Non-pigmented ciliary epithelial cell (primary cell): ENCODE measurements at regions not wholly inside any gene's neighbourhood (a gene's known extent, or its start where the extent isn't known, plus 50 kb on each side); places are given as distances from the start of the nearest gene placed in this dataset.
A peak's percentile ranks its signal among the peaks of the same experiment; 100 is the strongest.

Experiments
- DNase-seq: peaks from one replicate; pipeline ENCODE4 v3.0.0-alpha.2; 2010; ENCODE audit warnings: low read depth

DNA sequence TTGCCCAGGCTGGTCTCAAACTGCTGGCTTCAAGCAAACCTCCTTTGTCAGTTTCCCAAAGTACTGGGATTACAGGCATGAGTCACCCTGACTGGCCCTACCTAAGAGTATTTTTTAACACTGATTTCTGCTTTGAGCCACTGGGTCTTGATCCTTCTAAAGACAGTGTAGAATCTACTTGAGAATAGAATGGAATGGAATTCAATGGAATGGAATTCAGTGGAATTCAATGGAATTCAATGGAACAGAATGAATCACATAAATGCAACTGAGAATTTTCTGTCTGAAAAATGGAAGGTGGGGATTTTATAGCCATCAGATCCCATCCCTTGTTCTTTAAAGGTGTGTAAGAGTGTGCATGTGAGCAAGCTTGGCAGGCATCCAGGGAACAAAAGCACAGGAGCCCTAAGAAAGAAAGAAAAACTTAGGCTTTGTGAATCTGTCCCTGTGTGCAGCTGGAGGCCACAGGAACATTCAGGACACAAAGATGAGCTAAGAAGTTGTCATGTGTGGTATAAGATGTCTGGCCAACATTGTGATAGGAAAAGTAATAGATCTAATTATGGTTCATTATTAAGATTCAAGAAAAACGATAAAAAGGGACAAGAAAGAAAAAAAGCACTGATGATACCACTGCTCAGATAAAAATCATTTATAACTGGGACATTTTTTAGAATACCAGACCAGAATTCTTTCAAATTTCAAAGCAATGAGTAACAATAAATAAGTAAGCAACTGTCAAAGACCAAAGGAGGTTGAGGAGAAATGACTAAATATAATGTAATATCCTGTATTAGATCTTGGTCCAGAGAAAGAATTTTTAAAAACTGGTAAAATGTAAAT, 681.0 kb upstream of the GJE1 start:
- peak; percentile 38 for DNase-seq

DNA sequence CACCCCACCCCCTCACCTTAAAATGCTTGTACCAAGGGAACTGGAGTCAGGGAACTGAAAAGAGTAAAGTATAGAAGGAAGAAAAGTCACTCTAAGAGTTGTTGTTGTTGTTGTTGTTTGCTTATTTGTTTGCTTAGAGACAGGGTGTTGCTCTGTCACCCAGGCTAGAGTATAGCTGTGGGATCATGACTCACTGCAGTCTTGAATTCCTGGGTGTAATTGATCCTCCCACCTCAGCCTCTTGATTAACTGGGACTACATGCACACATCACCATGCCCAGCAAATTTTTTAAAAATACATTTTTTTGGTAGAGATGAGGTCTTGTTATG, 681.6 kb upstream of the GJE1 start:
- no peak for DNase-seq

DNA sequence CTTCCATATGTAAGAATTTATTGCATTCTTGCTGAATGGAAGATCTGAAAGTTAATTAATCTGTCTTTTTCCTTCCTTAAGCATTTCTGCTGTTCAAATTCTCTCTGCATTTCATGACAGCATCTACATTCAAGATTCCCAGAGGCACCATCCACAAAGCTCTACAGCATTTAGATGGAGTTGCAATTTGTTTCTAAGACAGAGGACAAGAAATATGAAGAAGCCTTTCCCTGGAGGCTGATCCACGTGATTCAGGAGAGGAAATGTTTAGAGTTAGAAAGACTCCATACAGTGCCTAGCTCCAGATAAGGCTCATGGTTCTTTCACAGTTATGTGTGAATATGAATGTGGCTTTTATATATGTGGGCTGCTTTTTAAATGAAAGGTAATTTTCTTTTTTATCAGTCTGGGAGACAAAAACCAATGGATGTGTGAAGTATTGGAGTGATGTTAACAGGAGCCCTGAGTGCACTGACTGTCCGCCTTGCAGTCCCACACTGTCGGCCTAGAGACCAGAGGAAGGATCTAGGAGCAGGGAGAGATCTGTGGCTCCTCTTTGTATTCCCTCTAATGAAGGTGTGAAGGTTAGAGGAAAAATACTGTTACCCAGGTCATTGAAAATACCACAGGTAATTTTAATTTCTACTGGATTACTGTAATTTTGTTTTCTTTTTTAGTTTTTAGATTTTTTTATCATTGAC, 686.6 kb upstream of the GJE1 start:
- DNase-seq = no peak

DNA sequence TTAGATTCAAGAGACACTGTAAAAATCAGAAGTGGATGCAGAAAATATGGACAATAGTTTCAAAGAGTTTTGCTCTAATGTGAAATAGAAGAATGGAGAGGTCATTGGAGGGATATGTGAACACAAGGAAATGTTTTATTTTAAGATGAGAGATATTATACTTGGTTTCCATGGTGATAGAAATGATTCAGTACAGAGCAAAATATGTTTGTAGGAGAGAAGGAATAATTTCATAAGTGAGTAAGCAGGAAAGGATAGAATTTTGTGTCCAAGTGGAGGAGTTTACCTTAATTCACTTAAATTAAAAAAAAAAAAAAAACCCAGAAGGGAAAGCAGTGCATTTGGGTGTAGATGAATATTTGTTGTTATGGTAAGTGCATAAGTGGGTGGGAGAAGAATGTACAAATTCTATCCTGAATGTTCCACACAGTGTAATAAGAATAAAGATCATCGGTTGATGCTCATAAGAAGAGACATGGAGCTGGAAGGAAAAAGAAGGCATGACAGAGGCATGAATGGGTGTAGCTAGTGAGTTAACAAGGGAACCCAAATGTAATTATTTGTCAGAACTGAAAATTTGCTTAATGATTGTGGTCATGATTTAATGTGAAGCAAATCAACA, 688.9 kb upstream of the GJE1 start:
- no peak for DNase-seq

GRCh38 chr6:141443032-141443431, 689.7 kb upstream of the GJE1 start:
- no peak for DNase-seq

GRCh38 chr6:141439513-141439912, 693.2 kb upstream of the GJE1 start:
- no peak for DNase-seq

DNA sequence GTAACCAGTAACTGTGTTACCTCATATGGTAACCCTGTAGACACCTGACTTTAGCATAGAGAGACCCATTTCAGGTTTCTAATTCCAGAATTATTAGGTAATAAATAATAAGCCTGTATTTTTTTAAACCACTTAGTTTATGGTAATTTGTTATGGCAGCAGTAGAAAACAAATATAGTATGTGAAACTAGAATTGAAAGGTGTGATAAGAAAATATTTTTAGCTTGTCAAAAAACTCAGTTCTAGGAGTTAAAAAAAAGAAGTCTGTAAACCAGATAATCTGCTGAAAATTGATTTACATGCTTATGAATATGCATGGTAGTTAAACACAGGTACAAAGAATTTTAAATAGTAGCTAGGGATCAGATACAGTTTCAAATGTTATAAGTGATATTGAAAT, 695.0 kb upstream of the GJE1 start:
- no peak for DNase-seq

DNA sequence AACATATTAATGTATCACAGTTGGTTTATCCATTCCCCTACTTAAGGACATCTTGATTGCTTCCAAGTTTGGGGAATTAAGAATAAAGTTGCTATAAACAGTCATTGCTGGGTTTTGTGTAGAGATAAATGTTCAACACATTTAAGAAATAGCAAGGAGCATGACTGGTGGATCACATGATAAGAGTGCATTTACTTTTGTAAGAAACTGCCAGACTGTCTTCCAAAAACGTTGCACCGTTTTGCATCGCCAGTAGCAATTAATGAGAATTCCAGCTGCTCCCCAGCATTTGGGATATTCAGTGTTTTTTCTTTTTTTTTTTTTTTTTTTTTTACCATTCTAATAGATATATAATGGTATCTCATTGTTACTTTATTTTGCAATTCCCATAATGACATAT, 695.7 kb upstream of the GJE1 start:
- DNase-seq = no peak

DNA sequence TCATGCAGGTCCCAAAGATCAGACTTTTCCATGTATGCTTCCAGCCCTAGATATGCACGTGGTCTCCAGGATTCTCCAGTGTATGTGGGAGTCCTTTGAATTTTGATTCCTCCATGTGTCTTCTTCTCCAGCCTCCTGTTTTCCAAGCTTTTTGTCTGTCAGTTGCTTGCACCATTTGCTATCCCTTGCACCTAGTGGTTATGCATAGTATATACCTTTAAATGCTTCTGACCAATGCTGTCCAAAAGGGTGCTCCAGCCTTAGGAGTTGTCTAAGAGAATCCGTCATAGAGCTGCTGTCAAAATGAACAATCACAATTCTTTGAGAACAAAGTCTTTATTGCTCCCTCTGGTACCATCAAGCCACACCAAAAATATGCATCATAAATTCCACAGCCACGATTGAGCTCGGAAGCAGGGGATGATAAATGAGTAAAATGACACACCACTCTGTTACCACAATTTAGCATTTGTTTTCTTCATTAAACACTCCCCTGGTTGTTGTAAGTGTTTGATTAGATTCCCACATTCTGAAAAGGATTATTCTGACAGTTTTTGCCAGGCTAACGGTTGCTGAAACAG, 706.2 kb upstream of the GJE1 start:
- DNase-seq = no peak

- DNase-seq = peak; percentile 61
Observed at GRCh38 chr6:141421378-141421777, 711.3 kb upstream of the GJE1 start.

DNA sequence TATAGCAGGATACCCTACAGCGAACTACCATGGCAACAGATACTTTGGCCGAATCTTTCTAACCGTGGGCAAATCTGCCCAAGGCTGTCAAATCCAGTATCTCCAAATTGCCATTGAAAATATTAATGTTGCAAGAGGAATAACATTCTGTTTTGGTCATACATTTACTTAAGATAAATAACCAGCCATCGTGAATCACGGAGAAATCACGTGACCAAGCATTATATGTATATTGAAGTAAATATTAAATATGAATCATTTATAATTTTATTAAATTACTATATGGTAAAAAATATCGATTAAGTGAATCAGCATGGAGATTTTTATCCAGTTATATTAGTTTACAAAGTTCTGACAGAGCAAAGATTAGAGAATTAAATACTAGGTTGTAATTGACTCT, 714.6 kb upstream of the GJE1 start:
- no peak for DNase-seq

DNA sequence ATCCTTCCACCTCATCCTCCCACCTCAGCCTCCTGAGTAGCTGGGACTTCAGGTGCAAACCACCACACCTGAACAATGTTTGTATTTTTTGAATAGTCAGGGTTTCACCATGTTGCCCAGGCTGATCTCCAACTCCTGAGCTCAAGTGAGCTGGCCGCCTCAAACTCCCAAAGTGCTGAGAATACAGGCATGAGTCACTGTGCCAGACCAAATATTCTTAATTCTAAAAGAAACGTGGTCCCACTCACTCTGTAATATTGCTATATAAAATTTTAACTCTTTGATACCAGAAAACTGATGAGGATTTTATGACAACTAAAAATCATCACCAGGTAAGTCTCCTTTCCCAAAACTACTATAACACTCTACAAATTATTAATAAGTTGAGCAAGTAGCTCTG, 716.8 kb upstream of the GJE1 start:
- no peak for DNase-seq

GRCh38 chr6:141413196-141413595, 719.5 kb upstream of the GJE1 start:
- DNase-seq = no peak

GRCh38 chr6:141406761-141407160, 726.0 kb upstream of the GJE1 start:
- no peak for DNase-seq

GRCh38 chr6:141403827-141404226, 728.9 kb upstream of the GJE1 start:
- no peak for DNase-seq

DNA sequence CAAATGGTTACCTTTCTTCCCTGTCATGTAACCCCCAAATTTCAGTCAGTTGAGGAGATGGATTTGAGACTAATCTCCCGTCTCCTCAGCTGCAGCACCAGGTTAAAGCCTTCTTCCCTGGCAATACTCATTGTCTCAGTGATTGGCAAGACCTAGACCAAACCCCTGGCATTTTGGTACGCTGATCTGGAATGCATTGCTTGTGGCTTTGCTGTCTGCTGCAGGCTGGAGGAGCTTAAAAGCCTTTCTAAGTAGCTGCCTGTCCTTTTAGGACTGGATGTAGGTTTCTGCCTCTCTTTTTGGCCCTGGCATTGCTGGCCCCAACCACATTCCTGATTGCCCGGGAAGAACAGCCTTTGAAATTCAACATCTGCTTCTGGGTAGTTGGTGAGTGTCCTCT, 729.6 kb upstream of the GJE1 start:
- DNase-seq = no peak

DNA sequence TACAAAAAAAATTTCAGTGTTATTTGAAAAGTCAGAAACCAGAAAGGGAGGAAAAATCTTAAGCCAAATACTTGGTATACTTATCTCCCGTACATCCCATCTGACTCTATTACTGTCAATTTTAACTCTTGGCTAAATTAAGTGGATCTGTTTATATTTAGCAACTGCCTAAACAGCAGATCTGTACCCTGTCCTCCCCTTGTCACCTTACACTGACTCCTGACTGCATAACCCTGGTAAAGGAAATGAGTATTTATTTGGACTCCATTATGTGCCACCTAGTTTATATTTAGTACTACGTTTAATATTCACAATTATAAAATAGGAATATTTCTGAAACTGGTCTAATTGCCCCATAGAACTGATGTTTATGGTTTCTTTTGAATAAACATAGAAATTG, 730.2 kb upstream of the GJE1 start:
- no peak for DNase-seq

DNA sequence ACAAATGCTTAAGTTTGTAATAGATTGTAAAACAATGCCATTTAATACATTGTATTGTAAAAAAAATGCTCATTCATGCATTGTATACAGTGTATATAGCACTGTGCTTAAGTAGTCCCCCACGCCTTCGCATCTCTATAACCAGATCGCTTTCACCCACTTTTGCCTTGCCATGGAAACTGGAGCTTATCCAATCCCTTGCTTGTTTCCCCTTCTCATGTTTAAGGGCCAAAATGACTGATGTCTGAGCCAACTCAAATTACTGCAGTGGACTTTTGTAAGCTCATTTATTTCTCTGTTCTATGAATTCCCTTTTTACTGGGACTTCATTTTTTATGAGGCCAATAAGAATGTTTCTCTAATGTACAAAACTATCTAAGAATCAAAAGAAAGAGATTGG, 730.9 kb upstream of the GJE1 start:
- DNase-seq = no peak

DNA sequence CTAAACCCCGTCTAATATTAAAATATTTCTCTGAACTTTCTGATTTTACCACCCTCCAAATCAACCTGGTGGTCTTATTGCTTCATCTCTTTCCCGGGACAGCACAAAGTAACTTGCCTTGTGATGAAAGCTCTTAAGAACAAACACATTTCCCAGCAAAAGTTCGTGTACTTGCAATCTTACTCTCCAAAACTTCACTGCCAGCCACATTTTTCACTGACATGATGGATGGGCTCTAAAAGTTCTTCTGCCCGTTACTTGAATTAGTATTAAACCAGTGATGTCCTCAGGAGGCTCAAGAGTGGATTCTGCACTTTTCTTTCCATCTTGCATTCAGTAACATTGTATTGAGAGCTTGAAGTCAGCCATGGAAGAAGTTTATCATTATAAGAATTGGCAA, 731.6 kb upstream of the GJE1 start:
- DNase-seq = no peak

DNA sequence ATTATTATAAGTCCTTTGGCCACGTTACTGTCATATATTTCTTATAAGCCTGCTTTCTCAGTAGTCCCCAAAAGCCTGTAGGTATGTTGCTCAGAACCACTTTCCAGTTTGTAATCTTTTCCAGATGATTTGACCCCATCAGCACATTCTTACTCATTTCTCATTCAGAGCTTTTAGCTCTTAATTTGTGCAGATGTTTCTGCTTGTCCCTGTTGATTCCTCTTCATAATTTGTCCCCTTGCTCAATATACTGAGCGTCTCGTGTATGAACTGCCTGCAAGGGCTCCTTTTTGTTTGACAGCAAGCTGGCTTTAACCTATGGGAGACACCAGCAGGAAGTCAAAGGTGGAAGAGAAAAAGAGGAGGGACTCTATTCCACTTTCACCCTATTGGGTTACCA, 733.8 kb upstream of the GJE1 start:
- no peak for DNase-seq

DNA sequence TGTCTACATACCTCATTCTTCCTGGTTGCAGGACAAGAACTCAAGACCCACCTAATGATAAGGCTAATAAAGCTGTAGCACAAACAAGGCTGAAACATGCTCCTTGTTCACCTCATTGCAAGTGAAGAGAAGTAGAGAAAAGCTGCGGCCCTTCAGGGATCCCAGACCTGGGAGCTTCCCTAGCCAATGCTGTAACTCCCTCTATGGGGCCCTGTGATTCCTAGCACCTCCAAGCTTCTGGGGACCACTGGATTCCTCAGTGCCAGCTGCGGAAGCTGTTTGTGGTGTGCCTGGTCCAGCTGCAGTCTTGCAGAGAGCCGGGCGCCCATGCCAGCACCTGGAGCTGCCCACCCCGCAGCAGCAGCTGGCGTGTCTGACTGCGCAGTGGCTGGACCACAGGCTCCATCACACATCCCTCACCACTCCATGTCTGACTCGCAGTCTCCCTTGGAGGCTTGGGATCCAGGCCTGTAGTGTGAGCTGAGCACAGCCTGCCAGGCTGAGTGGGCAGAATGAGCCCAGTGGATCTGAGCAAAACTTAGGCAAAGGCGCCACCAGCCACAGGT, 737.2 kb upstream of the GJE1 start:
- DNase-seq = no peak

GRCh38 chr6:141394565-141395051, 738.1 kb upstream of the GJE1 start:
- DNase-seq = no peak

GRCh38 chr6:141394125-141394536, 738.6 kb upstream of the GJE1 start:
- no peak for DNase-seq
